Omental fat pad (tissue), 3 donors: ENCODE measurements at regions not wholly inside any gene's neighbourhood (a gene's known extent, or its start where the extent isn't known, plus 50 kb on each side); places are given as distances from the start of the nearest gene placed in this dataset.

Experiments
- ATAC-seq: fragments of 150-250 bp; one replicate; pipeline ENCODE4 v1.9.1; 2016; ENCODE audit warnings: mild to moderate bottlenecking, moderate library complexity; ENCODE audit not compliant: low FRiP score
- DNase-seq: peaks from one replicate; pipeline ENCODE4 v3.0.0-alpha.2; 2019; ENCODE audit warnings: low spot score
- CTCF ChIP-seq, 3 donors: fragments of 450-650 bp; IDR thresholded peaks; one replicate each; pipeline ENCODE4 v1.5.1; 2016 to 2017; ENCODE audit warnings: antibody characterized with exemption in 3 of 3, mild to moderate bottlenecking in 3 of 3, moderate library complexity in 2 of 3

GRCh38 chr11:109033627-109034338 lies 368.9 kb downstream of the DDX10 start:
- DNase-seq (no peak), ATAC-seq (no peak)
- no peak for TF ChIP-seq CTCF (IDR thresholded peaks at IDR 0.05)

- ATAC-seq, result no peak
- no peak for TF ChIP-seq CTCF (IDR thresholded peaks at IDR 0.05)
- DNase-seq, result no peak
Observed at GRCh38 chr11:109034339-109034696, 369.4 kb downstream of the DDX10 start.

- no peak for ATAC-seq
- no peak for DNase-seq
- no peak for TF ChIP-seq CTCF (IDR thresholded peaks at IDR 0.05)
Observed at GRCh38 chr11:109035284-109035683, 370.4 kb downstream of the DDX10 start.

GRCh38 chr11:109036011-109036410 lies 371.1 kb downstream of the DDX10 start:
- no peak for TF ChIP-seq CTCF (IDR thresholded peaks at IDR 0.05)
- DNase-seq (no peak), ATAC-seq (no peak)

- ATAC-seq (peak; percentile 62), DNase-seq (no peak)
- no peak for TF ChIP-seq CTCF (IDR thresholded peaks at IDR 0.05)
Observed at GRCh38 chr11:109037856-109038780, 373.2 kb downstream of the DDX10 start.

- TF ChIP-seq CTCF (IDR thresholded peaks at IDR 0.05), result no peak
- no peak for ATAC-seq
- DNase-seq, result no peak
Observed at GRCh38 chr11:109039611-109040010, 374.7 kb downstream of the DDX10 start.
